NOMO-1 treated with DMSO at 0.1 percent for 48 hours (cell line): ENCODE measurements at regions not wholly inside any gene's neighbourhood (a gene's known extent, or its start where the extent isn't known, plus 50 kb on each side); places are given as distances from the start of the nearest gene placed in this dataset.
A peak's percentile ranks its signal among the peaks of the same experiment; 100 is the strongest.

ENCODE experiments used
- DNase-seq: peaks from one replicate; lab custom pipeline; 2025; ENCODE audit not compliant: unreplicated experiment; lab: John Stamatoyannopoulos, UW

DNA sequence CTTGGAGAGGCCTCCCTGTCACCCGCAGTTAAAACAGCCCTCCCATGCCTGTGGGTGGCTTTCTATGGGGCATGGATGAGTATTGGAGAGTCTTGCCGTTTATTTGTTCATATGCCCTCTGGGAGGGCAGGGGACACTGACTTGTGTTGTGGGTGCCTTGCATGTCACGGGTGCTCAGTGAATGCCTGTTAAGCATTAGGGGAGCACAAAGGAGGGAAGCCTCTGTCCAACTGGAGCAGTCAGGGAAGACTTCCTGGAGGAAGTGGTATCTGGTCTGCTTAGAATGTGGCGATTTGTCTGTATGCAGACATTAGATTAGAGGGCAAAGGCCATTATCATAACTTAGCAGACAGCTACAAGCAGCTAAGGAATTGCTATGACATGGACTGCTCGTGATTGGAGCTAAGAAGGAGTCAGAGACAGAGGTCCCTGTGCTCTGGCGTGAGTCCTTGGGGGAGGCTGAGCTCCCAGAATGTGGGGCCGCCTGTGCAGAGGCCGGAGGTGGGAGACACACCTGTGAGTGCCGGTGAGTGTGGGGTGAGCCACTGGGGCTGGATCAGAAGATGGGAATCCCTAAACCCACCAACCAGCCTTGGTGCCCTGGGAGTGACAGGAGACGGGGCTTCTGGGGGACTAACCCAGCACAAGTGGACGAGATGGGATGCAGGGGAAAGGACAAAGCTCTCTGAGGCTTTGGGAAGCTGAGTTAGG, 286.1 kb downstream of the SEC14L1 start:
- DNase-seq: no peak

- DNase-seq: no peak
Observed at GRCh38 chr17:77427391-77427991, 286.7 kb downstream of the SEC14L1 start.

DNA sequence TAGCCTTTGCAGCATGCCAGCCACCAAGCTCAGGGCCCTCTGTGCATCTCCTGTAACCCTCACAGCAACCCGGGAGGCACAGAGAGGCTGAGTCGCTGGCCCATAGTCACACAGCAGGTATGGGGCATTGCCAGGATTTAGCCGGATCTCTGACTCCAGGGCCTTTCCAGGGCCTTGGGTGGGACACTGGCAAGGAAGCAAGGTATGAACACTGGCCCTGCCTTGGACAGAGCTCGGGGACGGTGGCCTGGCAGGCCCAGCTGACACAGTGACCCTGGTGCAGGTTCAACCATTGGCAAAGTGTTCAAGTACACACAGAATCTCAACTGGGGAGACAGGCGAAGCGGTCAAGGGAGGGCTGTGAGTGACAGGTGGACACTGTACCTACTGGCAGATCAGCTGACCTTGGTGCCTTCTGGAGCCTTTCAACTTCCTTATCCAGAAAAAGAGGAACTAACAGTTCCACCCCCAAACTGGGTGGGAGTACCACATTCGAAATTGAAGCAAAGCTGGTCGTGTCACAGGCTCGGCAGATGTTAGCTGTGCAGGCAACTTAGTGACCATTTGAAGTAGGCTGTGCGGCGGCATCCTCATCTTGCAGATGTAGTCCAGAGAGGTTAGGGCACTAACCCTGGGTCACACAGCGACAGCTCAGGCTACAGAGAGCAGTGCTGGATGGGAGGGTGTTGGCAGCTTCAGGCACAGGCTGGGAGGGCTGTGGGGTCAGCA, 287.4 kb downstream of the SEC14L1 start:
- peak; percentile 93 for DNase-seq

DNA sequence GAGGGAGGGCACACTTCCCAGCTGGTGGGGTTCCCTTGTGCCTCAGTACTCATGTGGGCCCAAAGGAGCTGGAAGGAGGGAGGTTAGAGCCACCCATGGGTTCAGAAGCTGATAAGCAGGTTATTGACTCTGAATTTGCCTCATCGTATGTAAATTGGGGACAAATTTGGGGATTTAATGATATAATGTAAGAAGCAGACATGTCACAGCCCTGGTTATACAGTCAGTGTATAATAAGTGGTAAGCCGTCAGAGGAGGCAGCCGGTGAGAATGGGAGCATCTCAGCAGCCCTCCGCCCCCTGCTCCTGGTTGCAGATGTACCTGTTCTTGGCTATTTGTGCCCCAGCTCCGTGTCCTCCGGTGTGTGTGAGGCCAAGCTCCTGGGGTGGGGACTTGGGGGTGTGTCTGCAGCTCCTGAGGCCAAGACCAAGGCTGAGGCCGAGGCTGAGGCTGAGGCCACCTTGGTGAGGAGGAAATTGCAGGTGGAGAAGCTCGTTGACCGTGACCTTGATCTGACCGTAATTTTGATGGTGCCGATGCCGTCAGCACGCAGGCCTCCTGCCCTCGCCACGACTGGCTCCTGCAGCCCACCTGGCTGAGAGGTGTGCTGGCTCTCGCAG, 288.1 kb downstream of the SEC14L1 start:
- no peak for DNase-seq

DNA sequence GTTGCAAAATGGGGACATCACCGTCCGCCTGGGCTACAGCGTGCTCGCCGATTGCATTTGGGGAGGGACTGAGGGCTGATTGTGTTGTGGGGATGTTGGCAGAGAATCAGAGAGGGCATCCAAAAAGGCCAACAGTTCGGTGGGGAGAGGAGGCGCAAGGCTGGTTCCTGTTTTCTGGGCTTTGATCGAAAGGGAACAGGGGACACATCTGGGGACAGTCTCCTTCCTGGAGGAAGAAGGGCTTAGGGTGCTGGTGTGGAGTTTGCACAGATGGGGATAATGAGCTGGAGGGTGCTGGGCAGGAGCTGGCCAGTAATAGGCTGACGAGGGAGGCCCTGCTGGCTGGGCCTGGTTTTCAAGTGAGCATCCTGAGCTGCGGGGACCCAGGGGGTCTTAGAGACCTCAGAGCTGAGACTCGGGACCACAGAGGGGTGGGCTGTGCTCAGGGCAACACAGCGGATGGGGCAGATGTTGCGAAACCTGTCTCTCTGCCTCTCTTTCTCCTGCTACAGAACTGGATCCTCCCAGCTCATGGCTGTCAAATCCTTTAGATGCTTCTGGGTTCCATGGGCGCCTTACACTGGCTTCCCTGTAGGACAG, 288.7 kb downstream of the SEC14L1 start:
- DNase-seq: peak; percentile 12

- DNase-seq: peak; percentile 26
Observed at GRCh38 chr17:77429969-77430752, 289.4 kb downstream of the SEC14L1 start.

DNA sequence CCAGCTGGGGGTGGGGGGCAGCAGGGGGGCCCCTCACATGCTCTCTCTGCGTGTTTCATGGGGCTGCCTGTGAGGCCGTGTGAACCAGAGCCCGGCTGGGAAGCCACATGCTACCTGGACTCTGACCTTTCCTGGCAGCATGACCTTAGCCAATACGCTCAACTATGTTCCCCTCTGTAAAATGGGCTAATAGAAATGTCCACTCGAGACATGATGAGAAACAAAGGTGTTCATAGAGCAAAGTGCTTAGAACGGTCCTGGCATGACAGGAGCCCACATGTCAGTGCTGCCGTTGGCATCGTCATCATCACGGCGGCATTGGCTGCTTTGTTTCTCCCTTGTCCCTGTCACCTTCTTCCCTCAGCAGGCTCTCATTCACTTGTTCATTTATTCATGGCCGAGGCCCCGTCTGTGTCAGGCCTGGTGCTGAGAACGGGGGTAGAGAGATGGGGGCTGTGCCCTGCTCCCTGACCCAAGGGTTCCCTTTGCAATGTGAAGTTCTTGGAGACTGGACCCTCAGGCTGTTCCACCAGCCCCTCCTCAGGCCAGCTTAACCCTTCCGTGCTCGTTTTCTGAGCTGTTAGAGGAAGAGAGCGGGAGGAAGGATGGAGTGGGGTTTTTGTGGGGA, 291.4 kb downstream of the SEC14L1 start:
- DNase-seq: no peak

DNA sequence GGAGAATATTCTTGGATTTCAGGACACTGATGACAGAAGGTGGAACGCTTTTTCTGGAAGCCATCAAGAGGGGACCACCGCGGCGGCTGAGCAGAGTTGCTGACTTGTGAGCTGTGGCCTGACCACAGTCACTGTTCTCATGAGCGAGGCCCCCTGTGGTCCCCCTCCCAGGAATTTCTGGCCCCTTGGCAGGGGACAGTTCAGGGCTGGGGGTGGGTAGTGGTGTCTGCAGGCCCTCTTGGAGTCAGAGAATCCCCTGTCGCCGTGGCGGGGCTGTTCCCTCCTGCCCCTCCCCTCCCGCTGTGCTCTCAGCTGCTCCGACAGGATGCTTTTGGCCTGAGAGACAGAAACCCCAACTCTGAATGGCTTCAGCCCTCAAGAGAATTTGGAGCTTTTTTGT, 292.0 kb downstream of the SEC14L1 start:
- no peak for DNase-seq

DNA sequence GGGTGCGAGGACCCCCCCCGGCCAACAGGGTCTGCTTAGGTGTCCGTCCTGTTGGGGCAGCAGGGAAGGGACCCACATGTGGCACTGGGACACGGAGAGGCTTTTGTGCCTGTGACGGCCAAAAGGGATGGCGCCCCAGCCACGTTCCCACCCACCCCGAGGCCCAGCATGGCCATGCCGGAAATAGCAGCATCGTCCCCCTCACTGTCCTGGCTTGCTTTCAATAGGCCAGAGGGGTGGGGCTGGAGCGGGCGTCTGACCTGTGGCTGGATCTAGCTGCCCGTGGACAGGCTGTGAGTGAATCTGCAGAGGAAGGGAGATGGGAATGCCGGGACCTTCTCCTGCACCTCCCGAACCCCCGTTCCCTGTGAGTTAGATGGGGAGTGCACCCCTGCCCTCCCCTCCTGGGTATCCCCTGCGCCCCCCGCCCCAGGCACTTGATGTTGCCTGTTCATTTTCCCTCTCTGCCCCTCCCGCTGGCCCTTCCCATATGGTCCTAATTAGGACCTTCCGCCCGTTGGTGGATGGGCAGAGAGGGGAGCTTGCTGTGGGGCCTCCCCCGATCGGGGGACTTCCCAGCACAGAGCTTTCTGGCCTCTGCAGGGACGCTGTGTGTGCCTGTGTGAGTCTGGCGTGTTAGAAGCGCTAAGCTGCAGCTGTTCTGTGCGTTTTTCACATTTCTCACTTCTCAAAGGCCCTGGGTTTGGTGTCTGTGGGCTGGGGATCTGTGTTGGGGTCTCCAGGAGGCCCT, 292.8 kb downstream of the SEC14L1 start:
- DNase-seq: no peak

- DNase-seq: no peak
Observed at GRCh38 chr17:77434136-77435114, 293.7 kb downstream of the SEC14L1 start.

- DNase-seq: no peak
Observed at GRCh38 chr17:77435272-77436057, 294.7 kb downstream of the SEC14L1 start.

GRCh38 chr17:77436058-77436442, 295.3 kb downstream of the SEC14L1 start:
- no peak for DNase-seq

DNA sequence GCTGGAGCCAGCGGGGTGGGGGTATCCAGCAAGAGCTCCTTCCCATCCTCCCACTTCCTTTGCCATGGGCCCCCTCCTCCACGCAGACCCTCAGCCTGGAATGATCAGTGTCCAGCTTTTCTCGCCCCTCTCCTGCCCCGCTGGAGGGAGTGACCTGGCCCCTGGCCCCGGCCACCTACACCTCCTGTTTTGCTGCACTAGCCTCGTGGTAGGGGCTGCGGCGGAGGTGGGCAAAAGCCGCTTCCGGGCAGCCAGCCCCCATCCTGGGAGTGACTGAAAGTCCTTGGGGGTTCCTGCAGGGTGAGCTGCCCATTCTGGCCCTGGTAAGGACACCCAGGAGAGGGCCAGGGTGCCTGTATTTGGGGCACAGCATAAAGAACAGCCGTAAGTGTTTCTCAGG, 295.7 kb downstream of the SEC14L1 start:
- DNase-seq: no peak

GRCh38 chr17:77437017-77437416, 296.2 kb downstream of the SEC14L1 start:
- peak; percentile 77 for DNase-seq

- DNase-seq: no peak
Observed at GRCh38 chr17:77437747-77438146, 297.0 kb downstream of the SEC14L1 start.

- DNase-seq: peak; percentile 15
Observed at GRCh38 chr17:77438241-77439188, 297.7 kb downstream of the SEC14L1 start.
